Neural cell (in vitro differentiated cells): ENCODE measurements at regions not wholly inside any gene's neighbourhood (a gene's known extent, or its start where the extent isn't known, plus 50 kb on each side); places are given as distances from the start of the nearest gene placed in this dataset.

ENCODE experiments used
- H2AFZ ChIP-seq: fragments of 200-600, 300-800 bp; sonication (generic), shearing (Covaris generic); 2 replicates; pipeline ENCODE4 v1.6.0; 2014; ENCODE audit warnings: low read depth, mild to moderate bottlenecking, antibody characterized with exemption, low read length, moderate library complexity
- H3F3A ChIP-seq: fragments of 200-600 bp; shearing (Covaris generic); 2 replicates; pipeline ENCODE4 v1.6.1; 2016; ENCODE audit warnings: mild to moderate bottlenecking, moderate library complexity, mixed read lengths, antibody characterized with exemption, low read length; ENCODE audit not compliant: insufficient read depth, poor library complexity, severe bottlenecking
- H3K27ac ChIP-seq: fragments of 200-600, 300-800 bp; sonication (generic), shearing (Covaris generic); 2 replicates; pipeline ENCODE4 v1.5.1; 2014; ENCODE audit warnings: mild to moderate bottlenecking, low read length, moderate library complexity
- H3K27me3 ChIP-seq: fragments of 300-800, 200-600 bp; sonication (generic), shearing (Covaris generic); 2 replicates; pipeline ENCODE4 v1.6.0; 2014; ENCODE audit warnings: mild to moderate bottlenecking, low read depth, low read length, moderate library complexity; ENCODE audit not compliant: insufficient read depth
- H3K36me3 ChIP-seq: fragments of 300-800, 200-600 bp; sonication (generic), shearing (Covaris generic); 2 replicates; pipeline ENCODE4 v1.5.1; 2014; ENCODE audit warnings: mild to moderate bottlenecking, antibody characterized with exemption, low read length, moderate library complexity; ENCODE audit not compliant: insufficient read depth
- H3K4me2 ChIP-seq: fragments of 300-800, 200-600 bp; sonication (generic), shearing (Covaris generic); 2 replicates; pipeline ENCODE4 v1.6.0; 2014; ENCODE audit warnings: mild to moderate bottlenecking, low read length
- H3K4me3 ChIP-seq: fragments of 300-800, 200-600 bp; sonication (generic), shearing (Covaris generic); 2 replicates; pipeline ENCODE4 v1.5.1; 2014; ENCODE audit warnings: mild to moderate bottlenecking, low read length, moderate library complexity
- H3K79me2 ChIP-seq: fragments of 200-600 bp; shearing (Covaris generic); replicated peaks from 2 replicates; pipeline ENCODE4 v1.6.0; 2014; ENCODE audit warnings: mild to moderate bottlenecking, low read length, moderate library complexity; ENCODE audit not compliant: insufficient read depth
- H3K9ac ChIP-seq: fragments of 300-800, 200-600 bp; sonication (generic), shearing (Covaris generic); 2 replicates; pipeline ENCODE4 v1.6.1; 2016; ENCODE audit warnings: mild to moderate bottlenecking, low read length, mixed read lengths
- H3K9me2 ChIP-seq: fragments of 200-600 bp; shearing (Covaris generic); 2 replicates; pipeline ENCODE4 v1.6.1; 2016; ENCODE audit warnings: mild to moderate bottlenecking, low read length, mixed read lengths; ENCODE audit not compliant: insufficient read depth
- H3K9me3 ChIP-seq: fragments of 200-600, 300-800 bp; sonication (generic), shearing (Covaris generic); 2 replicates; pipeline ENCODE4 v1.6.1; 2016; ENCODE audit warnings: mild to moderate bottlenecking, mixed run types, low read length, moderate library complexity, mixed read lengths
- H4K20me1 ChIP-seq: fragments of 200-600 bp; shearing (Covaris generic); 2 replicates; pipeline ENCODE4 v1.6.1; 2016; ENCODE audit warnings: mild to moderate bottlenecking, mixed run types; ENCODE audit not compliant: insufficient read depth
- CTCF ChIP-seq: fragments of 450-650 bp; IDR thresholded peaks from 2 replicates; pipeline ENCODE4 v1.5.1; 2014; ENCODE audit warnings: antibody characterized with exemption, mild to moderate bottlenecking, moderate library complexity; ENCODE audit not compliant: poor library complexity, severe bottlenecking
- EP300 ChIP-seq: fragments of 450-650 bp; conservative IDR thresholded peaks from 2 replicates; pipeline ENCODE4 v1.6.1; 2014; ENCODE audit warnings: antibody characterized with exemption, mild to moderate bottlenecking, moderate library complexity; ENCODE audit not compliant: poor library complexity, severe bottlenecking
- EZH2 ChIP-seq: fragments of 200-600, 300-800 bp; shearing (Covaris generic), sonication (generic); IDR thresholded peaks from 2 replicates; pipeline ENCODE4 v1.6.1; 2014; ENCODE audit warnings: antibody characterized with exemption, low read length, borderline replicate concordance, mild to moderate bottlenecking; ENCODE audit not compliant: insufficient read depth, poor library complexity, severe bottlenecking
- MXI1 ChIP-seq: fragments of 450-650 bp; conservative IDR thresholded peaks from 2 replicates; pipeline ENCODE4 v1.6.1; 2014; ENCODE audit warnings: antibody characterized with exemption, mild to moderate bottlenecking; ENCODE audit not compliant: poor library complexity, severe bottlenecking
- POLR2AphosphoS5 ChIP-seq: IDR thresholded peaks from 2 replicates; pipeline ENCODE4 v1.6.1; 2012
- RAD21 ChIP-seq: fragments of 450-650 bp; conservative IDR thresholded peaks from 2 replicates; pipeline ENCODE4 v1.6.1; 2014; ENCODE audit warnings: antibody characterized with exemption, mild to moderate bottlenecking, moderate library complexity
- REST ChIP-seq: IDR thresholded peaks from 2 replicates; pipeline ENCODE4 v1.6.1; 2012; ENCODE audit warnings: borderline replicate concordance
- SMC3 ChIP-seq: fragments of 450-650 bp; conservative IDR thresholded peaks from 2 replicates; pipeline ENCODE4 v1.6.1; 2014; ENCODE audit warnings: antibody characterized with exemption, mild to moderate bottlenecking, moderate library complexity; ENCODE audit not compliant: poor library complexity
- TAF1 ChIP-seq: IDR thresholded peaks from 2 replicates; pipeline ENCODE4 v1.6.1; 2012; ENCODE audit warnings: low read depth

GRCh38 chr17:71189493-71189831 is 931.4 kb upstream of the SOX9 start:
- Histone ChIP-seq H3K27ac (no peak overlapping the region), H3K79me2 (no peaks in the 10 kb centered on the region), H3K36me3 (no peaks in the 10 kb centered on the region), H2AFZ (no peak overlapping the region), H3K4me3 (no peak overlapping the region), H3K27me3 (no peaks in the 10 kb centered on the region), H4K20me1 (no peaks in the 10 kb centered on the region), H3K9me3 (no peaks in the 10 kb centered on the region), H3K9ac (no peak overlapping the region), H3K9me2 (no peaks in the 10 kb centered on the region), H3F3A (no peaks in the 10 kb centered on the region), H3K4me2 (no peak overlapping the region)
- no peak for TF ChIP-seq REST
- no peak for TF ChIP-seq TAF1
- TF ChIP-seq EP300, result no peak
- TF ChIP-seq MXI1, result no peak
- no peak for TF ChIP-seq SMC3
- no peak for TF ChIP-seq CTCF
- no peak for TF ChIP-seq EZH2
- TF ChIP-seq POLR2AphosphoS5, result no peak
- no peak for TF ChIP-seq RAD21

- no peak overlapping the region for H3K27ac ChIP-seq
- TF ChIP-seq RAD21 (no peak), EP300 (no peak), EZH2 (no peak), TAF1 (no peak), POLR2AphosphoS5 (no peak), SMC3 (no peak), CTCF (no peak), REST (no peak), MXI1 (no peak)
- H3K4me3 ChIP-seq, result no peak overlapping the region
- H3K27me3 ChIP-seq, result no peaks in the 10 kb centered on the region
- no peak overlapping the region for H3K4me2 ChIP-seq
- H3K9ac ChIP-seq, result no peak overlapping the region
- H3K36me3 ChIP-seq, result no peaks in the 10 kb centered on the region
- H3K79me2 ChIP-seq, result no peaks in the 10 kb centered on the region
- H4K20me1 ChIP-seq, result no peaks in the 10 kb centered on the region
- H2AFZ ChIP-seq, result no peak overlapping the region
- H3K9me3 ChIP-seq, result no peaks in the 10 kb centered on the region
- H3F3A ChIP-seq, result no peaks in the 10 kb centered on the region
- no peaks in the 10 kb centered on the region for H3K9me2 ChIP-seq
Observed at GRCh38 chr17:71192039-71192555, 928.7 kb upstream of the SOX9 start.
